Coronary artery (tissue), 2 donors: ENCODE measurements at regions not wholly inside any gene's neighbourhood (a gene's known extent, or its start where the extent isn't known, plus 50 kb on each side); places are given as distances from the start of the nearest gene placed in this dataset.

ENCODE experiments used
- DNase-seq: peaks from one replicate; pipeline ENCODE4 v3.0.0-alpha.2; 2017; ENCODE audit warnings: low spot score
- H3K27ac ChIP-seq, 2 donors: fragments of 200-600 bp; sonication (generic); one replicate each; pipeline ENCODE4 v1.5.1; 2016 to 2019
- H3K4me3 ChIP-seq: fragments of 200-600 bp; sonication (generic); 2 replicates; pipeline ENCODE4 v1.5.1; 2016; ENCODE audit warnings: mild to moderate bottlenecking, moderate library complexity
- TF ChIP-seq, protein P1 (sequence below): fragments of 200-600 bp; sonication (generic); IDR thresholded peaks from one replicate; pipeline ENCODE4 v1.5.1; 2019; ENCODE audit warnings: antibody characterized with exemption

DNA sequence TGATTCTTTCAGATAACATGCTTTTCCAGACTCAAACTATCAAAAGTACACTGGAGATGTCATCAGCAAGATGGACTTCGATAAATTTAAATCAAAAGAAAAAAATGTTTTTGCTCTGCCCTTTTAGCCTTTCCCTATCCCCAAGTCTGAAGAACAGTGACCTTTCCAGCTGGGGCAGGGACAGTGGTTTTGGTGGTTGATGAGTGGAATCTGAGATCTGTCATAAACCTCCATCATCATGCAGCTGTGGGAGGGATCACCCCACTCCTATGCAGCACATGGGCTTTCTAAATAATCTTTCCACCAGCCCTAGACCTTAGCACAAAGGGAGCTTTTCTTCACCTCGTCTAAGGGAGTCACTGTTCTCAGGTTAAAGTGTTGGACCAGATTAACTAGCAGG lies 869.5 kb upstream of the SOX9 start:
- DNase-seq: no peak
- Histone ChIP-seq H3K27ac (no peak overlapping the region), H3K4me3 (no peak overlapping the region)
- TF ChIP-seq, protein P1, sequence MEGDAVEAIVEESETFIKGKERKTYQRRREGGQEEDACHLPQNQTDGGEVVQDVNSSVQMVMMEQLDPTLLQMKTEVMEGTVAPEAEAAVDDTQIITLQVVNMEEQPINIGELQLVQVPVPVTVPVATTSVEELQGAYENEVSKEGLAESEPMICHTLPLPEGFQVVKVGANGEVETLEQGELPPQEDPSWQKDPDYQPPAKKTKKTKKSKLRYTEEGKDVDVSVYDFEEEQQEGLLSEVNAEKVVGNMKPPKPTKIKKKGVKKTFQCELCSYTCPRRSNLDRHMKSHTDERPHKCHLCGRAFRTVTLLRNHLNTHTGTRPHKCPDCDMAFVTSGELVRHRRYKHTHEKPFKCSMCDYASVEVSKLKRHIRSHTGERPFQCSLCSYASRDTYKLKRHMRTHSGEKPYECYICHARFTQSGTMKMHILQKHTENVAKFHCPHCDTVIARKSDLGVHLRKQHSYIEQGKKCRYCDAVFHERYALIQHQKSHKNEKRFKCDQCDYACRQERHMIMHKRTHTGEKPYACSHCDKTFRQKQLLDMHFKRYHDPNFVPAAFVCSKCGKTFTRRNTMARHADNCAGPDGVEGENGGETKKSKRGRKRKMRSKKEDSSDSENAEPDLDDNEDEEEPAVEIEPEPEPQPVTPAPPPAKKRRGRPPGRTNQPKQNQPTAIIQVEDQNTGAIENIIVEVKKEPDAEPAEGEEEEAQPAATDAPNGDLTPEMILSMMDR: no peak

DNA sequence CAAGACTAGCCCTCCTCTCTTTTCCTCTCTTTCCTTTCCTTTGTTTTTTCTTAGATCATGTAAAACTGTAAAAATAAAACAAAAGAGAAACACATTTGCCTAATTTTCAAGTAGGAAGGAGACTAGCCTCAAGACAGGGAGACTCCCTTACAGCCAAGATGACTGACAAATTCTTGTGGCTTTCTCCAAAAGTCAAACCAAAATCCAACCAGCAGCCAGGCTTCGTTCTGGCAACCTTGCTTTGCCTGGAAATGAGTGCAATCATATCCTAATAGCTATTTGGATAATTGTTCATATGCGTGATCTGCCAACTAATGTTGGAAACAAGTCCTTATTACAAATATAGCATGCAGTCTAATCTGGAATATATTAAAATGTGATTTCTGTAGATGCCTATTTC lies 868.9 kb upstream of the SOX9 start:
- TF ChIP-seq, protein P1: no peak
- no peak for DNase-seq
- Histone ChIP-seq H3K27ac (no peak overlapping the region), H3K4me3 (no peak overlapping the region)

DNA sequence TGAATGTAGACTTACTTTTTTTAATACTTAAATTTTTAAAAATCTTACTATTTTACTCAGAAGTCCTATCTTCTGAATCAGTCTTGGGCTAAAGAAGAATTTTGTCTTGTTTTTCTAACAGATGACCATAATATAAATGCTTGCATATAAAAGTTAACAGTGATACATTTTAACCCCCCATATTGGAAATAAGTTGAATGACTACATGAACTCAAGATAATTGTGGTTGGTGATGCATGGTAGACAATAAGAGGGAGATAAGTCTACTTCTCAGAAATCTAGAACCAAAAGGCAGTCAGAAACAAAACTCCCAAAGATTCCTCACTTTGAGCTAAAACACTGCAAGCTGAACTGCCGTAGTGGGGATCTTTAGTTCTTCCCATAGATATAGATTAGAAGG lies 868.4 kb upstream of the SOX9 start:
- TF ChIP-seq, protein P1: no peak
- H3K27ac ChIP-seq: no peak overlapping the region
- no peak overlapping the region for H3K4me3 ChIP-seq
- DNase-seq: no peak

DNA sequence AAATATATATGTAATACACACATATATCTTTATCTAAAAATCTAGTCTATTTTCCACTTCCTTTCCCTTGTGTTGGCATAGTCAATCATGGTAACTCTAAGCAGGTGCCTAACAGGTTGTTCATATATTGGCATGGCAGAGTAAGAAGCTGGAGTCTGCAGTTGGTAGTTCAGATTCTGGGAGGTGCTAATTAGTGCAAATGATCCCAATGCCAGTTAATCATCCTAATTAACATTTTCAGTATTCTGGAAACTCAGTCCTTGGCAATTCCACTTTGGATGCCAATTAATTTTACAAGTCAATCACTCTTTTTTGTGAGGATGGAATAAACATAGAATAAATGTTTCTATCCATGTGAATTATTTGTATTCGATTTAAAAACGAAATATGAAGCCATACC lies 863.7 kb upstream of the SOX9 start:
- no peak overlapping the region for H3K4me3 ChIP-seq
- no peak for DNase-seq

DNA sequence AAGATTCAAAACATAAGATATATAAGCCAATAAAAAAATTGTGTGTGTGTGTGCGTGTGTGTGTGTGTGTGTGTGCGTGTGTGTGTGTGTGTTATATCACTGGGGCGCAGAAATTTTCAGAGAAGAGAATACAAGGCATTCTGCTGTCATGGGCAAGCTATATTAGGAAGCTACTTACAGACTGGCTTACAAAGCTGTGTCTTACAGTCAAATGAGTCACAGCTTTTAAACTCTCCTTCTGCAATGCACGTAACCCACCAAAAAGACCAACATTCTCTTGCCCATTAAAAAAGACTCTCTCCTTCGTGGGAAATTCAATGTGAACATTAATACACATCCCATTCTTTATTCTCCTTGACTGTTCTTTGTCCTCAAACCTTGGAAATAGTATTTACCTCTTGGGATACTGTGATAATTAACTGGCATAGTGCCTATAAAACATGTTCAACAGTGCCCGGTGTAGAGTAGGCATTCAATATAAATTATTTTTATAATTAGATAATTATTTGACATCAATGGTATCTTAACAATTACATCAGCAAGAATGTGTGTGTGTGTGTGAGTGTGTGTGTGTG lies 860.4 kb upstream of the SOX9 start:
- TF ChIP-seq, protein P1: no peak
- DNase-seq: no peak
- H3K4me3 ChIP-seq: no peak overlapping the region
- H3K27ac ChIP-seq: no peak overlapping the region

More for the DNA sequence above, 863.7 kb upstream of the SOX9 start:
- H3K27ac ChIP-seq: no peak overlapping the region
- TF ChIP-seq, protein P1: no peak

DNA sequence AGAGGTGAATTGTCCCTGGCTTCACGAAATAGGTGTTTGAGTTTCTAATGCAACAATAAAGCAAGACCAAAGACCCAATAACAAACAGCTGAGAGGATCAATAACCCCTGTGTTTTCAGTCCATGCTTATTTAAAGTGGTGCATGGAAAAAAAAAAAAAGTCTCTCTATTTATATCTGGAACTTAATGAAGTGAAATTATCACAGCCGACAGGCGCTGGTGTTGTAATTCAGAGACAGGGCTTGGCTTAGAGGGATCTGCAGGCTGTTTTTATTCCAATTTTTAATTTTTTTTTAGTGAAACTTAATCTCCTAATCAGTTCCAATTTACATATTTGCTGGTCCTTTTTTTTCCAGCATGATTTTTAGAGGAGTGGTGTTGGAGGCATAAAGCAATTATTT lies 858.2 kb upstream of the SOX9 start:
- H3K4me3 ChIP-seq: no peak overlapping the region
- TF ChIP-seq, protein P1: no peak
- no peak overlapping the region for H3K27ac ChIP-seq
- no peak for DNase-seq

DNA sequence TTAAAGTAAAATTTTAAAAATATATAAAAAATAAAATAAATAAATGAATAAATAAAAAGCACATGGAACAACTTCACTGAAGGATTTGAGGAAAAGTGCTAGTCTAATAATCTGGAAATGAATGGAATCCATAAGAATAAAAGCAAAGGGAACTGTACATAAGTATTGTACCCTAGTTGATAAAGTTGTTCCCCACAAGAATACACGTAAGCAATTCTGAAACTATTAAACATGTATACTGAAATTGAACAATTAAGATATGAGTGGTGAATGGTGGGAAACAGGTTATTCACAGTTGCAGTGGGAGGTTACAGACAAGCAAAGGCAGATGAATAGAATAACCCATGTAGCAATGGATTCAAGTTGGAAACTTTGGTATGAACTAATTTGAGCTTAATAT lies 853.2 kb upstream of the SOX9 start:
- no peak for DNase-seq
- TF ChIP-seq, protein P1: no peak
- Histone ChIP-seq H3K27ac (no peak overlapping the region), H3K4me3 (no peak overlapping the region)
